ENCODE measurements at regions not wholly inside any gene's neighbourhood (a gene's known extent, or its start where the extent isn't known, plus 50 kb on each side); places are given as distances from the start of the nearest gene placed in this dataset.
"Not testable (repeated sequence)": the region's sequence is repeated elsewhere in the genome, so short reads cannot be mapped to it uniquely, and the experiment has no call there.

DNA sequence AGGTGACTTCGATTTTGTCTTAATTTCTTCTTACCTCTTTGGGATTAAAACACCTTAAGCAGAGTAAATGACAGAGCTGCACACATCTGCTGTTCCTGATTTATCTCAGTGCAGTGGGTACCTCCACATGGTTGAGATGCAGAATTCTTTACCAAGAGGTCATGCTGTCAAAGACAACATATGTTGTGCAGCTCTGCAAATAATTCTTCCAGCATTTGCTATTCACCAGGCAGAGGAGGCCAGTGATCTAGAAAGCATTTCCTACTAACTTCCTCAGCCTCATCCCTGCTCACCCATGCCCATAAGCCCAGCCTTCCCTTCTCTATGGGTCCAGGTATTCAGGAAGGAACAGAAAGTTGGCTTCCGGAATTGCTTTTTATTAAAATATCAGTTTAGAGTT is 109.3 kb downstream of the THBS2 start:
- DNase-seq (ENCODE audit: low spot score) = no peak

DNA sequence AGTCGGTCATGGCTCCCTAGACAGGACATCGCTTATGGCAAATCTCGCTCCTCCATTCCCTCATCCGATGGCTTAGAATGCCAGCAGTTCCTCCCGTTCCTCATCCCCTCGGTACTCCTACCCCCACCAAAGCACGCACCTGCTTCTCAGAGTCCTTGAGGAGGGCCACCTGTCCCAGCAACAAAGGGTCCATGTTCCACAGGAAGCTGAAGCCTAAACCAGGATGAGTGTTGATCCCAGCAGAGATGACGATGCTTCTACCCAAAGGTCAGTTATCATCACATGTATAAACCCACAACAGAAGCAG is 111.2 kb downstream of the THBS2 start:
- DNase-seq (ENCODE audit: low spot score) = no peak

DNA sequence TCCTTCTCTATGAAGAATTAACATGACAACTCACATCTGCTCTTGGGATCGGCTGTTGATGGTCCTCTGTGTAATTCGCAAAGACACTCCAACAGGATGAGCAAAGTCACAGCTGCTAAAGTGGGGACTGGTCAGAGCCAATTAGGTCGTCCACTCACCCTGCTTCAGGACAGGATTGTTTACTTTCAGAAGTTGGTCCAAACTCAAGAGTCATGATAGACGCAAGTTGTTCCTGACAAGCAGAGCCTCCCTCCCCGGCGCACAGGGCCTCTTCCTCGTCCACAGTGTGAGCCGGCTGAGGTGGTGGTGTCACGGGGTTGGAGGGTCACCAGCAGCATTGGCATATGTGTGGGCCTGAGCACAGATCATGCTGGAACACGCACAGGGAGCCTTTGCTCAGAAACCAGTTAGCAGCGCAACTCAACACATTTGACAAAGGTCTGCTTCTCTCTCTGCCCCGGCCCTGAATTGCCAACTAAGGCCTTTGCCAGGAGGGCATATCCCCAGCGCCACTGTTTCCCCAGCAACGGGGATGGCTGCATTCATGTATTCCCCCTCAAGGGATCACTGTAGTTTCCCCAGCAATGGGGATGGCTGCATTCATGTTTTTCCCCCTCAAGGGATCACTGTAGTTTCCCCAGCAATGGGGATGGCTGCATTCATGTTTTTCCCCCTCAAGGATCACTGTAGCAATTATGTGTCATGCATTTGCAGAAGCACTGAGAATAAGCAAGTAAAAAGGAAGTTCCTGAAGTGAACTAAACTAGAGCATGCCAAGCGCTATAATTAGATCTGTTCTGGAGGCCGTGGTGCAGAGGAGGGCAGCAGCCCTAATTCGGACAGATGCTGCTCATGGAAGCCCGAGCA is 111.7 kb downstream of the THBS2 start:
- peak; percentile 63 for DNase-seq (ENCODE audit: low spot score)

GRCh38 chr6:169140986-169141495 is 112.6 kb downstream of the THBS2 start:
- DNase-seq (ENCODE audit: low spot score) = no peak

DNA sequence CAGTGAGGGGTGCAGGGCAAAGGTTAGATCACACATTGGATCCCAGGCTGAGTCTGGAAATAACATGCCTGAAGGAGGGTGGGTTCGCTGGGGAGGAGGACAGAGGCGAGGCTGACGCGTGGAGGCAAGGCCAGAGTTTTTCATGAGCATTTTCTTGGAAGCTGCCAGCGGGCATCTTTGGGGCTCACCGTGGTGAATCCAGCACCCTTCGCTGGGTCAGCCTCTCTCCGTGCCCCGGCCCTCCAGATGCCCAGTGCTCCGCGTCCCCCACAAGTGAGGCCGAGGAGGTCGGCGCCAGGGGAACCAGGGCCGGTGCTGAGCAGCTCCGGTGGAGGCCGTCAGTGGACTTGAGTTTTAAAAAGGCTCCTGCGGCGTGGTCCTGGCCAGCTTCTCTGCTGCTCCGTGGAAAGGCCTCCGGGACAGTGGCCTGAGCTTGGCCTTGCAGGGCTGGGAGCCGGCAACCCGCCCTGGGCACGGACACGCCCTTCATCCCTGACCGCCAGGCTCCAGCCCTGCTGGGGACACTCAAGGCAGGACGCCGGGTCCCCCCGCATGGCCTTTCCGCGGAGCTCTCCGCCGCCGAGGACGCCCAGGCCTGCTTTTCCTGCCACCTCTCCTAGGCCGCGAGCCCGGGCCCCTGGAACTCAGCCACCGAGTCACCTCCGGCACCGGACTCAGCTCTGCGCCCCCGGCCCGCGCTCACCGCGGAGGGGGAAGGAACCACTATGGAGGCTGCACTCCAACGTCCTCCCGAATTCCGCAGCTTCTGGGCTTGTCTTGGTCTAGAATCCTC is 114.3 kb downstream of the THBS2 start:
- DNase-seq (ENCODE audit: low spot score) = no peak

DNA sequence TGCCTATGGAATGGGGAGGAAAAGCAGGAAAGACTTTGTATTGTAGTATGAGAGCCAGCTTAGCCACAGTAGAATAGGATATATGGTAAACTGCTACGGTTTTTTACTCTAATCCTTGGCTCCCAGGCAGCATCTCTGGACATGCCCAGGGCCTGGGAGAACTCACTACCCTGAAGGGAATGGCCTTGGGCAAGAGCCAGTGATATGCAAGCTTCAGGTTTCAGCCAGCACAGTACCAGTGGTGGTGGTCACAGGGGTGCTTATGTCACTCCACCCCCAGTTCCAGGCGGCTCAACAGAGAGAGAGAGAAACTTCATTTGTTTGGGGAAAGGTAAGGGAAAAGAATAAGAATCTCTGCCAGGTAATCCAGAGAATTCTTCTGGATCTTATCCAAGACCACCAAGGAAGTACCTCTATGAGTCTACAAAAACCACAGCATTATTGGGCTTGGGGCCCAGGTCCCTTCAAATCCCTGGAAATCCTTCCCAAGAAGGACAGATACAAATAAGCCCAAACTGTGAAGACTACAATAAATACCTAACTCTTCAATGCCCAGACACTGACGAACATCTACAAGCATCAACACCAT is 121.2 kb downstream of the THBS2 start:
- DNase-seq (ENCODE audit: low spot score) = no peak

DNA sequence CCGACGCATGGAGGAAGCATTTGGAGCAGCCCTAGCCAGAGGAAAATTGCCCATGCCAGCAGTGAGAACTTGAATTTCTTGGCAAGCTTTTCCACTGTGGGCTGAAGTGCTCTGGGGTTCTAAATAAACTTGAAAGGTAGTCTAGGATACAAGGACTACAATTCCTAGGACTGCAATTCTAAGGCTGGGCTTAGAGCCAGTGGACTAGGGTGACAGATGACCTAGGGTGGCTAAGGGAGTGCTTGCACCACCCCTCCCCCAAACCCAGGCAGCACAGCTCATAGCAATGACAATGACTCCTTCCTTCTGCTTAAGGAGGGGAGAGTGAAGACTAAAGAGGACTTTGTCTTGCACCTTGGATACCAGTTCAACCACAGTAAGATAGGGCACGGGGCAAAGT is 122.3 kb downstream of the THBS2 start:
- DNase-seq (ENCODE audit: low spot score) = peak; percentile 42

GRCh38 chr6:169130113-169130512 is 123.5 kb downstream of the THBS2 start:
- no peak for DNase-seq (ENCODE audit: low spot score)

DNA sequence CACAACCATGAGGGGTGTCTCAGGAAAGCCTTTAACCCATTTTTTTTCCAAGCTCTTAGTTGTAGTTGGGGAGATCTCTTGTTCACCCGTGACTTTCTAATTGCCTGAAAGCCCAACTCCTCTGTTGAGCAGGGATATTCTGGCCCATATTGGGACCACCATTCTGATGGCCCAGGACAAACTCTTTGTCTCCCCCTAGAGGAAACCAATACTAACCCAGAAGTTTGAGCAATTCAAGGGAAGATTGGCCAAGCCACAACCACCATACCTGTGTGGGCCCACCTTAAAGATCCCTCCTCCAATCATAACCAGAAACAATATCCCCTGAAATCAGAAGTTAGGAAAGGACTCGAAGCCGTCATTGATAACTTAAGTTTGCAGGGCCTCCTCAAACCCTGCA is 132.6 kb downstream of the THBS2 start:
- DNase-seq (ENCODE audit: low spot score) = no peak

DNA sequence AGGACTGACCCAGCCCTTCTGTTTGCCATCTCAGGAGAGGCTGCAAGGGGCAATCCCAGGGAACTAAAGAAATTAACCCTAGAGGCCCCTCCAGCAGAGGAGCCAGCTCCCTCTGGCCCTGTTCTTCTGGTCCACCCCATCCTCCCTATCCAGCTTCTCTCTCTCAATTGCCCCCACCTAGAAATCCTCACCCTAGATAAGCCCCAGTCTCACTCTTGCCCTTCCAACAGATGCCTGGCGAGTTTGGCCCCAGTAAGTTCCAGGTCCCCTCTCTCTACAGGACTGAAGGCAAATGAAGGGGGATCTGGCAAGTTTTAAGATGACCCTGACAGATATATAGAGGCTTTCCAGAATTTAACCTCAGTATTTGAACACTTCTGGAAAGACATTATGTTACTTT is 134.0 kb downstream of the THBS2 start:
- DNase-seq (ENCODE audit: low spot score) = no peak

DNA sequence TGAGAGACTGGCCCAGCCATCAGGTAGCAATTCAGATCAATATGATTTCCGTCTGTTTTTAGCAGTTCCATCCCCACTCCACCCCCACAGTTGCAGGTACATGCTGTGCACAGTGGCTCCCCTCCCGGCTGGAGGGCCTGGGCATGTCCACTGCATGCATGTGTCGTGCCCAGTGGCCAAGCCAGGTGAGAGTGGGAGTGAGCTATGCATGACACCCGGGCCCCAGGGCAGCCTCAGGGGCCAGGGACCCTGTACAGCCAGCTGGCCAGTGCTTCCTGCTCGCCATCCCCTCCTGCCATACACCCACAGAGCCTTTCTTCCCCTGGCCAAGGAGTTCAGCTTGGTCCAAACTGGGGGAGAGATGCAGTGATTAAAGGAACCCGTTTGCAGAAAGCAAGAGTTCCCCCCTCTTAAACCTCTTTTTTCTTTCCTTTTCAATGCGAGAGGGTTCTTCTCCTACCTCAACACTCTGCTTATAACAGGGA is 135.3 kb downstream of the THBS2 start:
- DNase-seq (ENCODE audit: low spot score) = no peak

GRCh38 chr6:169117663-169118062 is 136.0 kb downstream of the THBS2 start:
- DNase-seq (ENCODE audit: low spot score) = no peak

DNA sequence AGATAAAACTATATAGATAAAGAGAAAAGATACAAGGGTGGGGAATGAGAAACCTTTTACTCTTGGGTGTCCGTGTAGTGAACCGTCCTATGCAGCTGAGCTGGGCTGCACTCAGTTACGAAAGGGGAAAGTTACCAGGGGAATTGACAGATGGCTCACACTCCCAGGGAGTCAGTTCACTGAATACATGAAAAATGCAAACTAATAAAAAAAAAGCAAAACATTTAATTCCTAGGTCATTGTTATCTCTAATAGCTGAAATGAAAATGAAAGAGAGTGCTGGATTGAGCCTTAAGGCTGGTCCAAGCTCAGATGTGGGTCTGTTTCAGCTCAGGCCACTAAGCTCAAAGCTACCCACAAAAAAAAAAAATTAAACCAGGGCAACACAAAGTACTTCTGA is 138.0 kb downstream of the THBS2 start:
- no peak for DNase-seq (ENCODE audit: low spot score)

DNA sequence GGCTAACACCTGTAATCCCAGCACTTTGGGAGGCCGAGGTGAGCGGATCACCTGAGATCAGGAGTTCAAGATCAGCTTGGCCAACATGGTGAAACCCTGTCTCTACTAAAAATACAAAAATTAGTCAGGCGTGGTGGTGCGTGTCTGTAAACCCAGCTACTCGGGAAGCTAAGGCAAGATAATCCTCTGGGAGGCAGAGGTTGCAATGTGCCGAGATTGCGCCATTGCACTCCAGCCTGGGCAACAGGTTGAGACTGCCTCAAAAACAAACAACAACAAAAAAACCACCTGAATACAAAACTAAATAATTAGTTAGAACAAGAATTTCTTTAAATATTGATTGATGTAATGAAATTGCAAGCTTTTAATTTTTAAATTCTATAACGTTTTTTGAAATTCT is 139.0 kb downstream of the THBS2 start:
- not testable (repeated sequence) for DNase-seq (ENCODE audit: low spot score)

DNA sequence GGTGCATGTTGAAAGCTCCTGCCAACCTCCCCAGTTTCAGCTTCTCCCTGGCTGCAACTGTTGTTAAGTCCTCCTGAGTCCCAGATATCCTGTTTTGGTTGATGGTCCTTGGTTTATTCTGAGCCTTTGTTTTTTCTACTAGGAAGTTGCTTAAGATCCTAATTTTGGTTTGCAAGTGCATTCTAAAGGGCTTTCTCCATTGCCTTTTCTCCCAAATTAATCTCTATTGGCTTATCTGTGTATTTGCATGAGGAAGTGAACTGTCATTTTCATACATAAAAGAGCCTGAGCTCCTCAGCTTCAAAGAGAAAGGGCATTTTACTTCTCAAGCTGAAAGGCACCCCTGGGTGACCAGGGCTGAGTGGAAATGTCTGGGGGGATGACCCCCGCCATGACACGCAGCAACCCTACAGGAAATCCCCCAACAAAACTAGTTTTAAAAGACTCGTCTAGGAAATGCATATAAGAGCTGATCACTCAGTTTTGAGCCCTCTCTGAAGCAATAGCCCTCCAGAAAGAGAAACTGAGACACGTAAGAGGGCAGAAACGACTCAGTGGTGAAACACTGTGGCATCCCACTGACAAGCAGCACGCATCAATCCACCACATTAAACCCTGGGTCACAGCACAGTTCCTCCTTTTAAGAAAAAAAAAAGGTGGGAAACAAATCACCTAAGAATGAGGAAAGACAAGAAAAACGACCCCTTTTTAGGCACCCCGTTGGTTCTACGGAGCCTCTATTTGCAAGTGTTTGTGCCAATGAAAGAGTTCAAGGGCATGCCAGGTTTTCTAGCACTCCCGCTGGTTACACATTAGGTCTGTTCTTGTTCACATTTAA is 140.9 kb downstream of the THBS2 start:
- no peak for DNase-seq (ENCODE audit: low spot score)

GRCh38 chr6:169111203-169111602 is 142.4 kb downstream of the THBS2 start:
- no peak for DNase-seq (ENCODE audit: low spot score)

- DNase-seq (ENCODE audit: low spot score) = no peak
Observed at GRCh38 chr6:169109411-169110220, 144.0 kb downstream of the THBS2 start.

GRCh38 chr6:169108753-169109152 is 144.9 kb downstream of the THBS2 start:
- no peak for DNase-seq (ENCODE audit: low spot score)

DNA sequence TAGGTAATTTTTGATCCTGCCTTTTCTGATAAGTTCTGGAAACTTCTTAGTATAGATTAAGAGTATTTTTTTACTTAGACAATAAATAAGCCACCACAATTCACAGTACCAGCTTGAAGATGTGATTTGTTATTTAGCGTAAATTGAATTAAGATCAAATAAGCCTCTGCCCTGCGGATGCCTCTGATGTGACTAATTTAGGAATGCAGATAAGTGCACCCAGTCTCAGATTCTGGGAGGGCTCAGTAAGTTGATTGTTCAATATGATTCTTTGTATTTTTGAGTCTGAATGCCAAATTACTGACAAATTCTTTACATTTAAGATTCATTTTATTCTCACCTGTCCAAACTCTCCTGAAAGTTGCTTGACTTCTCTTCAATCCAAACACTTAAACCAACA is 147.5 kb downstream of the THBS2 start:
- no peak for DNase-seq (ENCODE audit: low spot score)

- no peak for DNase-seq (ENCODE audit: low spot score)
Observed at GRCh38 chr6:169101981-169102380, 151.7 kb downstream of the THBS2 start.

Data from globus pallidus (tissue), 1 donor.